HG02623 (cell line): ENCODE measurements at regions not wholly inside any gene's neighbourhood (a gene's known extent, or its start where the extent isn't known, plus 50 kb on each side); places are given as distances from the start of the nearest gene placed in this dataset.
"Not testable (repeated sequence)": the region's sequence is repeated elsewhere in the genome, so short reads cannot be mapped to it uniquely, and the experiment has no call there.

Experiments
- ATAC-seq: cut with Tn5 transposase; IDR thresholded peaks from one replicate; pipeline ENCODE4 v1.9.1; 2021; ENCODE audit warnings: moderate library complexity; ENCODE audit not compliant: unreplicated experiment

DNA sequence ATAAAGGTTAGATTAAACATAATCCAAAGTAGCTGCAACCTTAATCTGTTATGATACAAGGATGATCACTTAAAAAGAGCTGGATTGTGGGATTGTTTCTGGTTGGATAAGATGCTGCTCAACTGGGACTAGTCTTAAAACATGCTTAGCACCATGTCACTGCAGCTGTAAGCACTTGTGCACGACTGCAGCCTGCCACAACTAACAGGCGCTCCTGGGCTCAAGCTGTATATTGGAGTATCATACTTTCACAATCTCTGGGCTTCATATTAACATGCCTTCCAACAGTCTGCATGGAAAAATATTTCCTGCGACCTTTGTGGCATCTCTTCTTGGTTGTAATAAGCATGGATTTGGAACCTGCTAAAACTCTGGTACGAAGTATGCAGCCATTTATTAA lies 493.0 kb upstream of the PITX2 start:
- no peak for ATAC-seq

DNA sequence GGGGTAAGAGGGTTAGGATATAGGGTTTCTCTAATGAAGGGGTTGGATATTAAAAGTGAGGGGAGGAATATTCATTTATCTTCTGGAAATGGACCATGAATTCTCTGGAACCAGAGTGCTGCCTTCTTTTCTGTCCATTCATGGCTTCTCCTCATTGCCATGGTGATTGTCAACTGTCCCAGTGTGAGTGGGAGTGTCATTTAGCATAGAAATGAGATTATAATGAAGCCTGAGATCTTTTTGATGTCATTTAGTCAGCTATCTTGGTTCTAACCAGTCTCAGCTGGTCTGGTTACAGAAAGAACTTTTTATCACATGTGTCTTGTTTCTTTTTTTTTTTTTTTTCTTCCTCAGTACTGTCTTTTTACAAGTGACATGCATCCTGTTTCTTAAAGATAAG lies 497.3 kb upstream of the PITX2 start:
- no peak for ATAC-seq

DNA sequence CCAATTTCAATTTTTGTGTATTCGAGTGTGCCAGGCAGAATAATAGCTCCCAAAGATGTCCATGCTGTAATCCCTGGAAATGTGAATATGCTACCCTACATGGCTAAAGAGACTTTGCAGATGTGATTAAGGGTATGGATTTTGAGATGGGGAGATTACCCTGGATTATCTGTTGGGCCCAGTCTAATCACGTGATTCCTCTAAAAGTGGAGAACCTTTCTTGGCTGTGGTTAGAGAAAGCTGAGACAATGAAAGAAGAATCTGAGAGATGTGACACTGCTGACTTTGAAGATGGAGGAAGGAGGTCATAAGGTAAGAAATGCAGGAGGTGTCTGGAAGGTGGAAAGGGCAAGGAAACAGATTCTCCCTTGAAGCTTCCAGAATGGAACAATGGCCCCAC lies 503.5 kb upstream of the PITX2 start:
- no peak for ATAC-seq

DNA sequence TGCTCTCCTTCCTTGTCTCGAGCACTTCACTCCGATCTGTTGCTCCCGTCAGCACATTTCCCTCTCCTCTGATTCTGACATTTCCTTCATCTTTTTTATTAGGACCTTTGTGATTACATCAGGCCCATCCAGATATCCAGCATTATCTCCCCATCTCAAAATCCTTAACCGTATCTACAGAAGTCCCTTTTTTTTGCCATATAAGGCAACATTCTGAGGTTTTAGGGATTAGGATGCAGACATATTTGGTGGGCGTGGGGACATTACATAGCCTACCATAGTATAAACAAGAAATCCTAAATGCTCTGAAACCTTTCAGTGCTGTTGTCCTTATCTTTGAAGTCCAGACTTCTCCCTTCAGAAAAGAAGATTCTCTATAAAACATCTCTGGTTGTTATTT lies 505.0 kb upstream of the PITX2 start:
- ATAC-seq = no peak

DNA sequence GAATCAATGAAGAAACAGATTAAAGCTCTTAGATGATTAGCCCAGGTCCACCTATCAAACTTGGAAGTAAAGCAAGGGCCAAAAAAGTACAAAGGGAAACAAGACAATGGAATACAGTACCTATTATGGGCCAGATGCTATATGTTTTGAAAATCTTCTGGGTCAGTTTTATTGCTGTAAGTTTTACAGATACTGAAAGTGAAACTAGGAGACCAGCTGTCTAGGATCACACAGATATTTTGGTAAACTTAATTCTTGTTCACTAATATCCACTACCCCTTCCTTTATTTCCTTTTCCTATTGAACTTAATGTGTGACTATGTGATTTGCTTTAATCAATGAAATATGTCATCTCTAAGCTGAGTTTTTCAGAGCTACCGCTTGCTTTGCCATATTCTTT lies 505.4 kb upstream of the PITX2 start:
- ATAC-seq = no peak

DNA sequence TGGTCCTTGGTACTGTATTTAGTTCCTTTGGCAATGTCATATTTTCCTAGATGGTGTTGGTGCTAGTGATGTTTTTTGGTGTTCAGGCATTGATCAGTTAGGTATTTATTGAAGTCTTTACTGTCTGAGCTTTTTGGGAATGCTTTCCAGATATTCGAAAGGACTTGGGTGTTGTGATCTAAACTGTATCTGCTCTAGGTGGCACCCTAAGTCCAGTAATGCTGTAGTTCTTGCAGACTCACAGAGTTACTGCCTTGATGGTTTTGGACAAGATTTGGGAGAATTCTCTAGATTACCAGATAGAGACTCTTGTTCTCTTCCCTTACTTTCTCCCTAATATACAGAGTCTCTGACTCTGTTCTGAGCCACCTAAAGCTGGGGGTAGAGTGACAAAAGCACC lies 513.6 kb upstream of the PITX2 start:
- ATAC-seq = no peak

DNA sequence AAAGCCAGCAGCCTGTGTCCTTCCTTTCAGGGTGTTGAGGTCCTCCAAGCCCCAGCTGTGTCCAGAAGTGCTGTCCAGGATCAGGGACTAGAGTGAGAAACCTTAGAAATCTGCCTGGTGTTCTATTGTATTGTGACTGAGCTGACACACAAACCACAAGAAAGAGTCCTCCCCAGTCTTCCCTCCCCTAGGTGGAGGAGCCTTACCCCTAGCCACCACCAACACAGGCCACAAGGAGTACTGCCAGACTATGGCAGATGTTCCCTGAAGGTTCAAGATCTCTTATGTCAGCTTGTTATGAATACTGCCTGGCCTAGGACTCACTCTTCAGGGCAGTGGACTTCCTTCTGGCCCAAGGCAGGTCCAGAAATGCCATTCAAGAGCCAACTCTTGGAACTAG lies 514.1 kb upstream of the PITX2 start:
- no peak for ATAC-seq

DNA sequence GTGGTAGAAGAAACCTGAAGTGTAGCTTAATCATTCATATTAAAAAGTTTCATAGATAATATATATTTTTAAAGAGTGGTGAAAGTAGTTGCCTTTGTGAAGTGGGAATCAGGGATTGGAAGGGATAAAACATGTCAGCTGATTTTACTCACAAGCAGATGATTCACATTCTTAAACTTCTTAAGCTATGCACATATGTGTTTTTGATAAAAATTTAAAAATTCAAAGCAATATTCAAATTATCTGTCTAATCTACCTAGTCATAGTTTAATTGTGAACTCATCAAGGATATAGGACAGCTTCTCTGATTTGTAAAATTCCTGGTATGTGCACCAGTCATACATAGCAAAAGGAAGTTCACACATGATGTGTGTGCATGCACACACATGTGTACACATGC lies 520.6 kb upstream of the PITX2 start:
- ATAC-seq = no peak

DNA sequence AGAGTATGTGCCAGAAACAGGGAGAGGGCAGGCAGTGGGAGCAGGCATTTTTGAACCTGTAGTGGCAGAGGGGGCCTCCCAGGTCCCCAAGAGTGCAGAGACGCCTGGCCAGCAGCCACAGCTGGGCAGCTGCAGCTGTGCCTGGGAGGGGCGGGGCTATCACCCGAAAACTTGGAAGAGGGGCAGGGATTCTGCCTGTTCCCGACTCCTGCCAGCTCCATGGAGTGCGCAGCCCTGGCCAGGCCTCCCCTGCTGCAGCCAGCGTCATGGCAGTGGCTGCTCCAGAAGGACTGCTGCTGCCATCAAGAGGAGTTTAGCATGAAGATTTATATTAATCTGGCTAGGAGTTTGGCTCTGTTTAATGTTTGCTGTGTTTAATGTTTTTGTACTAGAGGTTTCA lies 532.1 kb upstream of the PITX2 start:
- ATAC-seq = no peak

DNA sequence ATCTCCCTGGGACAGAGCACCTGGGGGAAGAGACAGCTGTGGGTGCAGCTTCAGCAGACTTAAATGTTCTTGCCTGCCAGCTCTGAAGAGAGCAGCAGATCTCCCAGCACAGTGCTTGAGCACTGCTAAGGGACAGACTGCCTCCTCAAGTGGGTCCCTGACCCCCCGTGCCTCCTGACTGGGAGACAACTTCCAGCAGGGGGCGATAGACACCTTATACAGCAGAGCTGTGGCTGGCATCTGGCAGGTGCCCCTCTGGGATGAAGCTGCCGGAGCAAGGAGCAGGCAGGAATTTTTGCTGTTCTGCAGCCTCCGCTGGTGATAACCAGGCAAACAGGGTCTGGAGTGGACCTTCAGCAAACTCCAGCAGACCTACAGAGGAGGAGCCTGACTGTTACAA lies 541.7 kb upstream of the PITX2 start:
- ATAC-seq = not testable (repeated sequence)

DNA sequence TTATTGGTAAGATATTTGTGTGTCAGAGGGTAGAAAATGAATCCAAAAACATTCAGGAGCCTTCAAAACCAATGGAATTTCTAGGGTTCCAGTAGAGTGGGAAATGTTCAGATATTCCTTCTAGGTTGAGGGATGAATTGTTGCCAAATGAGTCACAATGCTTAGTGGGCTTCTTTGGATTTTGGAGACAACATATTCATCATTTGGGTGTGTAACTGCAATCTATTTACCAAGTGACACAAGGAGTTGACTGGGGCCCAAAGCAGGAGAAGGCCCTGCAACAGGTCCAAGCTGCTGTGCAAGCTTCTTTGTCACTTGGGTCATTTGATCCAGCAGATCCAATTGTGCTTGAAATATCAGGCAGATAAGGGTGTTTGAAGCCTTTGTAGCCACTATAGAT lies 551.5 kb upstream of the PITX2 start:
- ATAC-seq = no peak

DNA sequence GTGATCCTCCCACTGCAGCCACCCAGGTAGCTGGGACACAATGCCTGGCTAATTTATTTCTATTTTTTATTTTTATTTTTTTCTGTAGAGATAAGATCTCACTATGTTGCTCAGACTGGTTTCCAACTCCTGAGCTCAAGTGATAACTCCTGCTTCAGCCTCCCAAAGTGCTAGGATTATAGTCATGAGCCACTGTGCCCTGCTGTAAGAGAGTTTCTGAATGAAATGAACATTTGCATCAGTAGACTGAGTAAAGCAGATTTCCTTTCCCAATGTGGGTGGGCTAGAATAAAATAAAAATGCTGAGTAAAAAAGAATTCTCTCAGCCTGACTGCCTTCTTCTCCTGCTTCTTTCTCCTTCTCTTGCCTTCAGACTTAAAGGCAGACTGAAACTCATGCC lies 555.4 kb upstream of the PITX2 start:
- no peak for ATAC-seq

DNA sequence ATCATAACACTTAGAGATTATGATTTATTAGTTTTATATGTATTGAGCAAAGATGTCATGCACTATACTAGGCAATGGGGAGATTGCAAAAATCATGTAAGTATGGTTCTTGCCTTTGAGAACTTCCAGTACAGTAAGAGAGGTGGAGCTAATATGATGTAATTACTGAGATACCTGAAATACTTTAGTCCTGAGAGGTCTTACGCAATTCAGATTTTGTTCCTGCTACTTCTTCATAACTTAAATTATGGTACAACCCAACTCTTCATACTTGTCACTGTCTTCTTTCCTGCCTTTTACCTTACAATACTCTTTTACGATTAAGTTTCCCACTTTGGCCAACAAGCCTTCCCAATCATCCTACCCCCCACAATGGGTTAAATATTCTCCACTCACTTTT lies 564.2 kb upstream of the PITX2 start:
- ATAC-seq = no peak

DNA sequence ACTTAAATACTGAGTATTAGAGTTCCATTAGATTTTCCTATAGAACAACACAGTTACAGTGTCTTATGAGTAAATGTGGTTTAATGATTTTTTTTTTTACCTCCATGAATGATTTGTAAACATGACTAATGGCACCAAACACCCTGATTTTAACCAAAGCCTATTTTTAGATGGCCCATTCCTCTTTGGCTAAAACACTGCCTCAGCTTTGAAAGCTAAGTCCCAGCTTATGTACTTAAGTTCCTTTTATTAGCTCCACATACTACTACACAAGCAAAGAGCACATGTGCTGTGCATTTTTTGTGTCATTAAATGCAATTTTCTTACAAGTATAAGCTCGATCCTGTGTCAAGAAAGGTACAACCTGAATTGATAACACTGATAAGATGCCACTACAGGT lies 575.6 kb upstream of the PITX2 start:
- ATAC-seq = no peak

DNA sequence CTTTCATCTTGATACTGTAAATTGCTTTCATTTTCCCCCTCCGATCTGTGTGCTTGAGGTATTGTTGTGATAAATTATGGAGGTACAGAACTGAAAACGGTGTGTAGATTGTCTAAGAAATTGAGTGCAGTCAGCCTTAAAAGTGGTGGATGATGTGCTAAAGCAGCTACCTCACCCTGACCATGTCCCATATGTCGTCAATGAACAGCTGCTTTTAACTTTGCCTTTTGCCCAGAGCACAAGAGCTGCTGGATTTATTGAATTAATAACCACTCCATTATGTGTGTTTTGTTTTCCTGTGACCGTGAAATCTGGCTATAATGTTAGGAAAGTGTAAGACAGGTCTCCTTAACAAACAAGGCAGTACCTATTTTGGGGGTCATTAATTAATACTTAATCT lies 581.9 kb upstream of the PITX2 start:
- no peak for ATAC-seq

DNA sequence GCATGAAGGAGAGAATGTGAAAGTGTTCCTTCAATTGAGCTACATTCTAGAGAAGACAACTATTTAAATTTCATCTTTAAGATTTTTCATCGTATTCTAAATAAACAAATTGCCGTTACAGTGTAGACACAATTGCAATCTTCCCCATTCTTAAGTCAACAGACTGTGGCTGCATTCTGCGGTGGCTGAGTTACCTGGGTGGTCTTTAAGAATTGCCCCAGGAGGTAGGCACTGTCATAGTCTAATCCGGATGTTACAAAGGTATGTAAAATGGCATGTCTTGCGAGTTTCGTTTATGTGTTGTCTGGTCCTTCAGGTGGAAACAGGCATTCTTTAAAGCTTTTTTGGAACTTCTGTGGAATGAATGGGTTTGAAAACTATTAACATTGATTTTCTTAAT lies 586.1 kb upstream of the PITX2 start:
- ATAC-seq = no peak

DNA sequence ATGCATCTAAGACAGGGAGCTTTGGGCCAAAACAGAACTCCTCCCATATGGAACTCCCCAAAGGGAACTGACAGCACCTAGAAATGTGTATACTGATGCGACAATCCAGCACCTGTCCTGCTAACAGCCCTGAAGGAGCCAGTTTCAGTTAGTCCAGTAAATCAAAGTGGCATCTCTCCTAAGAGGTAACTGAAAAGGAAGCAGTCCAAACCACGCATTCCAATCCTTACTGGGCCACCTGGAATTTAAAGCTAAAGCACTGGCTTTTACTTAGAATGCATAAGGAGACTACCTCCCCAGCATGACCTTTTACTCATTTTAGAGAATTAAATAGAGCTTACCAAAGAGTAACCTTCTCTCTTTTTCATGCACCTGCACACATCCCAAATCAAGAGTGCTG lies 586.8 kb upstream of the PITX2 start:
- no peak for ATAC-seq

DNA sequence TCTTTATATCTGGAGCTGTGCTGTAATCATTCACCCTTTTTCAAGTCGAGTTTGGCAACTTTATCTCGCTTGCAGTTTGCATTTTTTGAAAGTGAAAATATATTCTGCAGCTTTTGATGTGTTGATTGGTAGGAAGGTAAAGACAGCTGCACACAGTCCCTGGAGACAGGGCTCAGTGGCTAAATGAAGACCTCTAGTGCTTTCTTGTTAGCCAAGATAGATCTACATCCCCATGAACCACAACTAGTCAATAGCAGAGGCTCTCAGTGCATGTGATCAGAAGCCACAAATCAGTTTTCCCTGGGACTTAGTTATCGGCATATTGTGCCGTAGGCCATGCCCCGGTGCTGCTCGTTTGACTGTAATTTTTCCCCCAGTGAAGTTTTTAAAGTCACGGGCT lies 587.7 kb upstream of the PITX2 start:
- no peak for ATAC-seq

DNA sequence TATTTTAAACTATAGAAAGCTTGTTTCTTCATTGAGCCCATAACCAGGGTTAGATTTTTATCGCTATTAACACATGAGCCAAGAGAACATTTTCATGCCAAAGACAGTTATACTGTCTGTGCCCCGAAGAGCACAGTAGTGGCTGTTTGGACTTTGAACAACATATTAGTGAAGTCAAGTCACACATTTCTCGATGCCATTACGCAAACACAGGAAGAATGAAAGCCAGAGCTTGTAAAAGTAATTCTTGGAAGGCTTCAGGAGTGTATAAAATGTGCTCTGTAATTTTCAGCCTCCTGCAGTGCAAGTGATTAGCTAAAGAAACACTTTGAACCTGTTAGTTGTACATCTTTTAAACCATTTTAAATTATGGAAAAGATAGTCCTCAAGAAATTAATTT lies 590.7 kb upstream of the PITX2 start:
- no peak for ATAC-seq

DNA sequence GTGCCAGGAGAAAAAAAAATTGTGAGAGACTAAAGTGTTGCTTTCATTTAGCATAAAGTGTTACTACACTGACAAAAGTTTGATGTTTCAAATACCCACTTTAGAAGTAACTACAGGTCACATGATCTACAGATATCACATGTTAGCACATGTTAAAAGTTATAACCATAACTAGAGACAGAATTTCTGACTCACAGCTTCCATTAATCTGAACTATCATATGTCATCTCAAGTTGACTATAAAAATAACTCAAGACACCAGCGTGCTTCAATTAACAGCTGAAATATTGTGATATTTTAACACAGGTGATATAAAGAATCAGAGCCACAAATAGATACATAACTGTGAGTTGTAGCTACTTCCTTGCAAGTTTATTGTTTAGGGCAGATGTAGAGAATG lies 591.5 kb upstream of the PITX2 start:
- no peak for ATAC-seq

DNA sequence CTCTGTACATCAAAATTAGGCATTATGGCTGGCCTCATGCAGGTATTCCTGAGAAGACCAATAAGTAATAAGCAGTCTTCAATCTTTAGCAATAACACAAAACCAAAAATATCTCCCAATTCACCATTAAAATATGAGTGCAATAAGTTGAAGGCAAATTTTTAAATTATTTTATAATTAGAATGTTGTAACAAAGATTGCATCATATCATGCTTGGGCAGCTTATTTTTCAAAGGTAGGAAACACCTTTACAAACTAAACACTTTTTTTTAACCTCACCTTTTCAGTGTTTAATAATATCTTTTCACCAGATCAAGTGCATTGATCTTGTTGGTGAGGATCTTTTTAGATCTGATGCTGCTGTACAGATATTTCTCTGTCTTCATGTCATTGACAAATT lies 592.9 kb upstream of the PITX2 start:
- ATAC-seq = no peak

DNA sequence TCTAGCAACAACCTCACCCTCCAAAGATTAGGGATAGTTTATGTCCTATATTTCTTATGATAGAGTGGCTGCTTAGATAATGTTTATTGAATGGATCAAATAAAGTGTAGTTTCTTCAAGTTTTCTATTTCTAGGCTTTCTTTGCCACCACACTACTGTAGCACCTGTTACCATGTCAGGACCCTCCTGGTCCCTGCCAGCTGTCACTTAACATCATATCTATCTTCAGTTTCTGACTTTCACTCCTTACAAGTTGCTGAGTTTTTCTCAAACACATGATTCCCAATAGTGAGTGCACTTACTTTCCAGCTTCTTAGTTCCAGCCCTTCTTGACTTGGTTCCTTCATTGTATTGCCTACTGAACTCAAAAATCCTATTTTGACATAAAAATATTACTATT lies 593.9 kb upstream of the PITX2 start:
- no peak for ATAC-seq

DNA sequence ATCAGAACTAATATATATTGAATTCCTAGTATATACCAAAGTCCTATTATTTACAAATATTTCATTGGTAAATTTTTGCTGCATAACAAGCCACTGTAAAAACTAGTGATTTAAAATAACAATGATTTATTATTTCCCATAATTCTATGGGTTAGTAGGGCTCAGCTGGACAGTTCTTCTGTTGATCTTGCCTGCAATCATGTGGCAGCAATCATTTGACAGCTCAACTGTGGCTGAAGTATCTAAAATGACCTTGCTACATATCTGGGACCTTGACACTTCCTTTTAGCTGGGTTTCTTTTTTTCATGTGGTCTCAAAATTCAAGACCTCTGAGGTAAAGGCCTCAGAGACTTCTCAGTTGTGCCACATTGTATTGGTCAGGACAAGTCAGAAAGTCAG lies 598.5 kb upstream of the PITX2 start:
- ATAC-seq = no peak

DNA sequence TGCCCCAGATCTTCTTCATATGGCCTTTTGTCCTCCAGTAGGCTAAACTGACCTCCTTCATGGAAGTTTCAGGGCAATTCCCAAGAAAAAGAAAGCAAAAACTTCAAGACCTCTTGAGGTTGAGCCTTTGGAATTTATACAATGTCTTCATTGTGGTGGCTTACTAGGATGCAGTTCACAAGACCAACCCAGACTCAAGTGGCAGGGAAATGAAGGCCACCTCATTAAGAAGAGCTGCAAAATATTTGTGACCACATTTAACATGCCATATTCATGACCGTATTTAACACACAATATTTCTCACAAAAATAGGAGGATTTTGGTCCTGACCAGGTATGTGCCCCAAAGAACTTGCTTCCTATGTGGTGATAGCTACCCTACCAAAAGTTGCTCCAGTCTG lies 605.5 kb upstream of the PITX2 start:
- no peak for ATAC-seq
